Stimulated activated CD8-positive, alpha-beta memory T cell treated with anti-CD3 and anti-CD28 coated beads, Interleukin-15, amount 100 ng/mL, for 1 hour (primary cell): ENCODE measurements at regions not wholly inside any gene's neighbourhood (a gene's known extent, or its start where the extent isn't known, plus 50 kb on each side); places are given as distances from the start of the nearest gene placed in this dataset.

ENCODE experiments used
- DNase-seq: peaks from one replicate; pipeline ENCODE4 v3.0.0-alpha.2; 2020; ENCODE audit warnings: low read depth

- no peak for DNase-seq
Observed at GRCh38 chr1:23615423-23615822, 56.1 kb upstream of the ID3 start.

GRCh38 chr1:23614032-23614660, 54.8 kb upstream of the ID3 start:
- no peak for DNase-seq

- no peak for DNase-seq
Observed at GRCh38 chr1:23613191-23614031, 54.1 kb upstream of the ID3 start.

GRCh38 chr1:23611601-23612327, 52.5 kb upstream of the ID3 start:
- no peak for DNase-seq

- no peak for DNase-seq
Observed at GRCh38 chr1:23610677-23611076, 51.4 kb upstream of the ID3 start.

- no peak for DNase-seq
Observed at GRCh38 chr1:23609971-23610370, 50.7 kb upstream of the ID3 start.
